GM12878 (cell line): ENCODE measurements at regions not wholly inside any gene's neighbourhood (a gene's known extent, or its start where the extent isn't known, plus 50 kb on each side); places are given as distances from the start of the nearest gene placed in this dataset.

Experiments
- ATAC-seq: fragments of 200-7000 bp; cut with Tn5 transposase; 3 replicates; pipeline ENCODE4 v1.9.1; 2020; ENCODE audit warnings: mild to moderate bottlenecking, moderate library complexity
- BruUV-seq: library from RNA; stranded (reverse); fragments of 400-500 nt; replicated peaks from 2 replicates; lab custom pipeline; 2021; lab: Mats Ljungman, UMichigan
- CTCF ChIA-PET: fragments of 300-600 bp; sonication (Branson Sonifier 250); formaldehyde crosslinking; extraction: SDS; loops from one replicate; lab custom pipeline; 2021; ENCODE audit warnings: inconsistent platforms; lab: Yijun Ruan, JAX
- POLR2A ChIA-PET: fragments of 350-600 bp; formaldehyde crosslinking; extraction: SDS; loops from one replicate; lab custom pipeline; 2021; ENCODE audit warnings: inconsistent platforms; lab: Charles Lee
- RAD21 ChIA-PET: fragments of 300-600 bp; sonication (Branson Sonifier 250); formaldehyde crosslinking; loops from one replicate; lab custom pipeline; 2023; ENCODE audit warnings: antibody characterized with exemption; ENCODE audit not compliant: unreplicated experiment; lab: Charles Lee
- SMC1A ChIA-PET: fragments of 300-600 bp; sonication (Branson Sonifier 250); formaldehyde crosslinking; loops from one replicate; lab custom pipeline; 2023; ENCODE audit not compliant: unreplicated experiment, uncharacterized antibody; lab: Charles Lee
- DNase-seq: peaks from one replicate; pipeline ENCODE4 v3.0.0-alpha.2; 2011; ENCODE audit warnings: low read depth, low spot score
- FAIRE-seq: peaks from 3 replicates; lab custom pipeline; 2011; peaks lifted over from hg19 to GRCh38; lab: Jason Lieb, UNC
- H2AFZ ChIP-seq: 2 replicates; pipeline ENCODE4 v1.6.0; 2011; ENCODE audit warnings: low read depth, low read length, control low read depth; ENCODE audit not compliant: control insufficient read depth
- H3K27ac ChIP-seq: 2 replicates; pipeline ENCODE4 v1.5.1; 2011; ENCODE audit warnings: control low read depth; ENCODE audit not compliant: control insufficient read depth, insufficient read depth
- H3K27me3 ChIP-seq, 2 experiments: replicated peaks in 1 of 2; 2 replicates each; pipeline versions ENCODE4 v1.6.0 to v1.6.1; 2011; ENCODE audit warnings: low read length in 1 of 2; ENCODE audit not compliant: control insufficient read depth in 2 of 2, insufficient read depth in 2 of 2
- H3K36me3 ChIP-seq, 2 experiments: 2 replicates each; pipeline ENCODE4 v1.5.1; 2011; ENCODE audit warnings: low read length in 1 of 2; ENCODE audit not compliant: control insufficient read depth in 2 of 2, insufficient read depth in 2 of 2
- H3K4me1 ChIP-seq: 2 replicates; pipeline ENCODE4 v1.6.1; 2011; ENCODE audit warnings: mild to moderate bottlenecking, low read length, moderate library complexity, mixed read lengths; ENCODE audit not compliant: control insufficient read depth, insufficient read depth
- H3K4me2 ChIP-seq: 2 replicates; pipeline ENCODE4 v1.6.0; 2011; ENCODE audit warnings: control low read depth; ENCODE audit not compliant: control insufficient read depth, insufficient read depth
- H3K4me3 ChIP-seq: fragments of 200-600 bp; sonication (generic); 2 replicates; pipeline ENCODE4 v1.5.1; 2016
- H3K79me2 ChIP-seq: 2 replicates; pipeline ENCODE4 v1.6.0; 2011; ENCODE audit warnings: low read length; ENCODE audit not compliant: control insufficient read depth, insufficient read depth
- H3K9ac ChIP-seq: 2 replicates; pipeline ENCODE4 v1.8.0; 2011; ENCODE audit warnings: low read length, control low read depth, mixed read lengths; ENCODE audit not compliant: control insufficient read depth, insufficient read depth
- H3K9me3 ChIP-seq: replicated peaks from 3 replicates; pipeline ENCODE4 v1.5.1; 2011; ENCODE audit warnings: mild to moderate bottlenecking, low read length; ENCODE audit not compliant: control insufficient read depth, insufficient read depth
- H4K20me1 ChIP-seq: 2 replicates; pipeline ENCODE4 v1.6.0; 2011; ENCODE audit not compliant: control insufficient read depth, insufficient read depth
- IKZF1 ChIP-seq: fragments of 450-650 bp; conservative IDR thresholded peaks from 2 replicates; pipeline ENCODE4 v1.6.1; 2017; ENCODE audit warnings: antibody characterized with exemption, mild to moderate bottlenecking
- JUNB ChIP-seq: IDR thresholded peaks from 2 replicates; pipeline ENCODE4 v1.6.1; 2016; ENCODE audit warnings: antibody characterized with exemption, mild to moderate bottlenecking
- RUNX3 ChIP-seq: IDR thresholded peaks from 2 replicates; pipeline ENCODE4 v1.6.1; 2012; ENCODE audit warnings: low read length, inconsistent platforms
- TCF12 ChIP-seq: IDR thresholded peaks from 2 replicates; pipeline ENCODE4 v1.6.1; 2011; ENCODE audit warnings: low read depth, mild to moderate bottlenecking, low read length
- ZNF207 ChIP-seq: fragments of 450-650 bp; IDR thresholded peaks from 2 replicates; pipeline ENCODE4 v1.6.1; 2014; ENCODE audit warnings: antibody characterized with exemption, mild to moderate bottlenecking, borderline replicate concordance
- ZNF217 ChIP-seq: fragments of 450-650 bp; IDR thresholded peaks from 2 replicates; pipeline ENCODE4 v1.6.1; 2017; ENCODE audit warnings: antibody characterized with exemption, mild to moderate bottlenecking
- WGBS: methylation state at CpG from one replicate; pipeline ENCODE4 v1.1.6; 2016; ENCODE audit warnings: low lambda C conversion rate; ENCODE audit not compliant: insufficient replicate concordance, insufficient coverage; ENCODE audit errors: missing lambda C conversion rate; 5-methylcytosine and 5-hydroxymethylcytosine counted together
- in situ Hi-C: fragments of 300-500 bp; cut with MboI; formaldehyde crosslinking; loops from 9 replicates; pipeline ENCODE4 v1.14.3; 2018; ENCODE audit warnings: mixed read lengths
- intact Hi-C: fragments of 100-400 bp; cut with micrococcal nuclease; formaldehyde crosslinking; loops from one replicate; pipeline ENCODE4 v1.14.2; 2022; ENCODE audit not compliant: unreplicated experiment
- TF ChIP-seq, protein P1 (sequence below): fragments of 450-650 bp; IDR thresholded peaks from 2 replicates; pipeline ENCODE4 v1.6.1; 2014; ENCODE audit warnings: mild to moderate bottlenecking
- TF ChIP-seq, protein P2 (sequence below): fragments of 450-650 bp; IDR thresholded peaks from 2 replicates; pipeline ENCODE4 v1.6.1; 2016; ENCODE audit warnings: mild to moderate bottlenecking
- TF ChIP-seq, protein P3 (sequence below): fragments of 450-650 bp; formaldehyde crosslinking; IDR thresholded peaks from 2 replicates; pipeline ENCODE4 v1.4.0; 2022; ENCODE audit warnings: mild to moderate bottlenecking, moderate library complexity
- TF ChIP-seq, protein P4 (sequence below): fragments of 450-650 bp; IDR thresholded peaks from 2 replicates; pipeline ENCODE4 v1.6.1; 2016; ENCODE audit warnings: mild to moderate bottlenecking

DNA sequence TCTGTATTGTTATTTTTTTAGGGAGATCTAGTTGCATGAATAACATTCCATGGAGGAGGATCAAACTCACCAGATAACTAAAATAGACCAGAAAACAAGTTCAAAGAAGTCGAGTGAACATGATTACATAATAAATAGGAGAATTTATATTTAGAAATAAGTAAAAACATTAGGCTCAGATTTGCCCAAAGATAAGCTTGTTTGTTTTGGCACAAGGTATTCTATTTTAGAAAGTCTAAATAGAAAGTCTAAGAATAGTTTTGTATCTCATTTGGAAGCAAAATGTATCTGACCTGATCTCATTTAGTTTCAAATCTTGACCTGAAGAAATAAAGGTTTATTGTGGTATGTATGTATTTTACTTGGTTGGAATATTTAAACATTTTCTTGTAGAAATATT is 670.6 kb upstream of the GALNTL6 start:
- CTCF ChIA-PET = no interaction called here
- no peaks in the 10 kb centered on the region for H3K4me1 ChIP-seq
- no peaks in the 10 kb centered on the region for H3K9me3 ChIP-seq
- H3K27me3 ChIP-seq = no peaks in the 10 kb centered on the region
- intact Hi-C loops = no loop called here
- no peaks in the 10 kb centered on the region for H3K79me2 ChIP-seq
- no TSS peak for BruUV-seq
- H3K36me3 ChIP-seq = no peaks in the 10 kb centered on the region
- WGBS = 0% methylated on average over 1 of the region's 1 CpG
- H4K20me1 ChIP-seq = no peaks in the 10 kb centered on the region
- SMC1A ChIA-PET = no interaction called here
- POLR2A ChIA-PET = no interaction called here
- in situ Hi-C loops = no loop called here
- H3K27ac ChIP-seq = no peak overlapping the region
- TF ChIP-seq RUNX3 = no peak
- TF ChIP-seq, protein P1, sequence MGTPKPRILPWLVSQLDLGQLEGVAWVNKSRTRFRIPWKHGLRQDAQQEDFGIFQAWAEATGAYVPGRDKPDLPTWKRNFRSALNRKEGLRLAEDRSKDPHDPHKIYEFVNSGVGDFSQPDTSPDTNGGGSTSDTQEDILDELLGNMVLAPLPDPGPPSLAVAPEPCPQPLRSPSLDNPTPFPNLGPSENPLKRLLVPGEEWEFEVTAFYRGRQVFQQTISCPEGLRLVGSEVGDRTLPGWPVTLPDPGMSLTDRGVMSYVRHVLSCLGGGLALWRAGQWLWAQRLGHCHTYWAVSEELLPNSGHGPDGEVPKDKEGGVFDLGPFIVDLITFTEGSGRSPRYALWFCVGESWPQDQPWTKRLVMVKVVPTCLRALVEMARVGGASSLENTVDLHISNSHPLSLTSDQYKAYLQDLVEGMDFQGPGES = no peak
- H3K4me3 ChIP-seq = no peak overlapping the region
- RAD21 ChIA-PET = no interaction called here
- ATAC-seq (no peak), FAIRE-seq (no peak), DNase-seq (no peak)
- no peak overlapping the region for H3K4me2 ChIP-seq
- no peak overlapping the region for H2AFZ ChIP-seq
- H3K9ac ChIP-seq = no peak overlapping the region

DNA sequence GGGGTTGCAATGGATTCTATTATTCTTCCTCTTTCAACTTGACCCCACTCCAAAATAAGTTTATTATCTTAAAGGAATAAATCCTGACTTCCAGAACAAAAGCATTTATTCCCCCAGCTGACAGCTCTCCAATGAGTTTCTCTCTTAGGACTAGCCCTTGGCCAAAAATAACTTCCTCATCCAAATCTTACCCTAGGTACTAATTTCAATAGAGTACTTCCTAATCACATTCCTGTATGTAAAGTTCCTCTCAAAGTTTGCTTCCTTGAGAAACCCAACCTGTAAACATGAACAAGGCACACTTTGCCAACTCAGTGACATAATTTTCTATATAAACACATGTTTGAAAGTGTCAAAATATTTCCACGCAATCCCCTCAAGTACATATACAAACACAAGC is 671.2 kb upstream of the GALNTL6 start:
- 36% methylated on average over 1 of the region's 1 CpG for WGBS
- Histone ChIP-seq H3K79me2 (no peaks in the 10 kb centered on the region), H3K9ac (no peak overlapping the region), H4K20me1 (no peaks in the 10 kb centered on the region), H3K4me1 (no peaks in the 10 kb centered on the region), H3K4me2 (no peak overlapping the region), H3K27me3 (no peaks in the 10 kb centered on the region), H3K27ac (no peak overlapping the region), H3K9me3 (no peaks in the 10 kb centered on the region), H2AFZ (no peak overlapping the region), H3K4me3 (no peak overlapping the region), H3K36me3 (no peaks in the 10 kb centered on the region)
- ChIA-PET POLR2A (interaction anchor here (0.6 kb wide), 1 partner anchor 283 kb away, joined by 5 read pairs; no protein-coding TSS in a partner anchor), CTCF (no interaction called here), RAD21 (no interaction called here), SMC1A (no interaction called here)
- DNase-seq (no peak), ATAC-seq (no peak), FAIRE-seq (no peak)
- intact Hi-C loops = no loop called here
- BruUV-seq = no TSS peak
- in situ Hi-C loops = no loop called here
- TF ChIP-seq RUNX3 (no peak), JUNB (no peak), ZNF207 (no peak), TCF12 (no peak), IKZF1 (no peak), ZNF217 (no peak)
- TF ChIP-seq, protein P2, sequence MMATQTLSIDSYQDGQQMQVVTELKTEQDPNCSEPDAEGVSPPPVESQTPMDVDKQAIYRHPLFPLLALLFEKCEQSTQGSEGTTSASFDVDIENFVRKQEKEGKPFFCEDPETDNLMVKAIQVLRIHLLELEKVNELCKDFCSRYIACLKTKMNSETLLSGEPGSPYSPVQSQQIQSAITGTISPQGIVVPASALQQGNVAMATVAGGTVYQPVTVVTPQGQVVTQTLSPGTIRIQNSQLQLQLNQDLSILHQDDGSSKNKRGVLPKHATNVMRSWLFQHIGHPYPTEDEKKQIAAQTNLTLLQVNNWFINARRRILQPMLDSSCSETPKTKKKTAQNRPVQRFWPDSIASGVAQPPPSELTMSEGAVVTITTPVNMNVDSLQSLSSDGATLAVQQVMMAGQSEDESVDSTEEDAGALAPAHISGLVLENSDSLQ = no peak
- TF ChIP-seq, protein P3, sequence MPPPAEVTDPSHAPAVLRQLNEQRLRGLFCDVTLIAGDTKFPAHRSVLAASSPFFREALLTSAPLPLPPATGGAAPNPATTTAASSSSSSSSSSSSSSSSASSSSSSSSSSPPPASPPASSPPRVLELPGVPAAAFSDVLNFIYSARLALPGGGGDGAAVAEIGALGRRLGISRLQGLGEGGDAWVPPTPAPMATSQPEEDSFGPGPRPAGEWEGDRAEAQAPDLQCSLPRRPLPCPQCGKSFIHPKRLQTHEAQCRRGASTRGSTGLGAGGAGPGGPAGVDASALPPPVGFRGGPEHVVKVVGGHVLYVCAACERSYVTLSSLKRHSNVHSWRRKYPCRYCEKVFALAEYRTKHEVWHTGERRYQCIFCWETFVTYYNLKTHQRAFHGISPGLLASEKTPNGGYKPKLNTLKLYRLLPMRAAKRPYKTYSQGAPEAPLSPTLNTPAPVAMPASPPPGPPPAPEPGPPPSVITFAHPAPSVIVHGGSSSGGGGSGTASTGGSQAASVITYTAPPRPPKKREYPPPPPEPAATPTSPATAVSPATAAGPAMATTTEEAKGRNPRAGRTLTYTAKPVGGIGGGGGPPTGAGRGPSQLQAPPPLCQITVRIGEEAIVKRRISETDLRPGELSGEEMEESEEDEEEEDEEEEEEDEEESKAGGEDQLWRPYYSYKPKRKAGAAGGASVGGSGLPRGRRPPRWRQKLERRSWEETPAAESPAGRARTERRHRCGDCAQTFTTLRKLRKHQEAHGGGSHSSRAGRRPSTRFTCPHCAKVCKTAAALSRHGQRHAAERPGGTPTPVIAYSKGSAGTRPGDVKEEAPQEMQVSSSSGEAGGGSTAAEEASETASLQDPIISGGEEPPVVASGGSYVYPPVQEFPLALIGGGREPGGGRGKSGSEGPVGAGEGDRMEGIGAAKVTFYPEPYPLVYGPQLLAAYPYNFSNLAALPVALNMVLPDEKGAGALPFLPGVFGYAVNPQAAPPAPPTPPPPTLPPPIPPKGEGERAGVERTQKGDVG (CRISPR knock-in tag) = no peak
- TF ChIP-seq, protein P1 = no peak
- TF ChIP-seq, protein P4, sequence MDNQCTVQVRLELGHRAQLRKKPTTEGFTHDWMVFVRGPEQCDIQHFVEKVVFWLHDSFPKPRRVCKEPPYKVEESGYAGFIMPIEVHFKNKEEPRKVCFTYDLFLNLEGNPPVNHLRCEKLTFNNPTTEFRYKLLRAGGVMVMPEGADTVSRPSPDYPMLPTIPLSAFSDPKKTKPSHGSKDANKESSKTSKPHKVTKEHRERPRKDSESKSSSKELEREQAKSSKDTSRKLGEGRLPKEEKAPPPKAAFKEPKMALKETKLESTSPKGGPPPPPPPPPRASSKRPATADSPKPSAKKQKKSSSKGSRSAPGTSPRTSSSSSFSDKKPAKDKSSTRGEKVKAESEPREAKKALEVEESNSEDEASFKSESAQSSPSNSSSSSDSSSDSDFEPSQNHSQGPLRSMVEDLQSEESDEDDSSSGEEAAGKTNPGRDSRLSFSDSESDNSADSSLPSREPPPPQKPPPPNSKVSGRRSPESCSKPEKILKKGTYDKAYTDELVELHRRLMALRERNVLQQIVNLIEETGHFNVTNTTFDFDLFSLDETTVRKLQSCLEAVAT = no peak
